GM18519 (cell line): ENCODE measurements at regions not wholly inside any gene's neighbourhood (a gene's known extent, or its start where the extent isn't known, plus 50 kb on each side); places are given as distances from the start of the nearest gene placed in this dataset.
"Not testable (repeated sequence)": the region's sequence is repeated elsewhere in the genome, so short reads cannot be mapped to it uniquely, and the experiment has no call there.

Source experiments
- ATAC-seq: cut with Tn5 transposase; IDR thresholded peaks from one replicate; pipeline ENCODE4 v1.9.1; 2021; ENCODE audit warnings: mild to moderate bottlenecking, moderate library complexity; ENCODE audit not compliant: unreplicated experiment, low FRiP score

GRCh38 chr15:84151205-84151931 lies 84.2 kb upstream of the GOLGA6L4 start:
- ATAC-seq, result no peak

- not testable (repeated sequence) for ATAC-seq
Measured at GRCh38 chr15:84152381-84152979, 83.1 kb upstream of the GOLGA6L4 start.

GRCh38 chr15:84153655-84154140 lies 81.9 kb upstream of the GOLGA6L4 start:
- ATAC-seq, result not testable (repeated sequence)

- not testable (repeated sequence) for ATAC-seq
Measured at GRCh38 chr15:84154314-84154713, 81.3 kb upstream of the GOLGA6L4 start.

GRCh38 chr15:84154787-84155186 lies 80.8 kb upstream of the GOLGA6L4 start:
- not testable (repeated sequence) for ATAC-seq

GRCh38 chr15:84155792-84156587 lies 79.6 kb upstream of the GOLGA6L4 start:
- not testable (repeated sequence) for ATAC-seq

GRCh38 chr15:84156588-84156840 lies 79.1 kb upstream of the GOLGA6L4 start:
- ATAC-seq, result not testable (repeated sequence)

GRCh38 chr15:84157056-84157632 lies 78.4 kb upstream of the GOLGA6L4 start:
- ATAC-seq, result not testable (repeated sequence)

GRCh38 chr15:84157857-84158256 lies 77.7 kb upstream of the GOLGA6L4 start:
- not testable (repeated sequence) for ATAC-seq

GRCh38 chr15:84159346-84160269 lies 76.0 kb upstream of the GOLGA6L4 start:
- not testable (repeated sequence) for ATAC-seq

GRCh38 chr15:84164423-84165292 lies 70.9 kb upstream of the GOLGA6L4 start:
- ATAC-seq, result not testable (repeated sequence)

- ATAC-seq, result not testable (repeated sequence)
Measured at GRCh38 chr15:84170029-84170428, 65.5 kb upstream of the GOLGA6L4 start.

- ATAC-seq, result not testable (repeated sequence)
Measured at GRCh38 chr15:84173231-84173610, 62.4 kb upstream of the GOLGA6L4 start.
